CD1c-positive myeloid dendritic cell (primary cell): ENCODE measurements at regions not wholly inside any gene's neighbourhood (a gene's known extent, or its start where the extent isn't known, plus 50 kb on each side); places are given as distances from the start of the nearest gene placed in this dataset.
"Not testable (repeated sequence)": the region's sequence is repeated elsewhere in the genome, so short reads cannot be mapped to it uniquely, and the experiment has no call there.

Experiments used
- DNase-seq: peaks from one replicate; pipeline ENCODE4 v3.0.0-alpha.2; 2016; ENCODE audit errors: extremely low spot score

DNA sequence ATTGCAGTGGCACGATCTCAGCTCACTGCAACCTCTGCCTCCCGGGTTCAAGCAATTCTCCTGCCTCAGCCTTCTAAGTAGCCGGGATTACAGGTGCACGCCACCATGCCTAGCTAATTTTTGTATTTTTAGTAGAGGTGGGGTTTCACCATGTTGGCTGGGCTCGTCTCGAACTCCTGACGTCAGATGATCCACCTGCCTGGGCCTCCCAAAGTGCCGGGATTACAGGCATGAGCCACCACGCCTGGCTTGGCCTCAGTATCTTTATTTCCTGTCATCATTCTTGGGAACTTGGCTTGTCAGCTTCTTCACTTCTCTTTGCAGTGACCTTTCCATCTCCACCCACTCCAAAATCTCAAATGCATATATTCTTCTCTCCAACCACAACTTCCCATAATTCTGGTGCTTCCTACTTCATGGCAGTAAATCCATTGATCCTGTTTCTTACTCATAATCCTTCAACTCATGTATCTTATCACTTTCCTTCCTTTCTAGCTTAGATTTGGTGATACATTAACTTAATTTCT lies 127.5 kb upstream of the SATB1 start:
- peak; percentile 74 for DNase-seq

GRCh38 chr3:18546632-18547031 lies 121.5 kb upstream of the SATB1 start:
- no peak for DNase-seq

GRCh38 chr3:18544146-18544545 lies 119.0 kb upstream of the SATB1 start:
- peak; percentile 24 for DNase-seq

DNA sequence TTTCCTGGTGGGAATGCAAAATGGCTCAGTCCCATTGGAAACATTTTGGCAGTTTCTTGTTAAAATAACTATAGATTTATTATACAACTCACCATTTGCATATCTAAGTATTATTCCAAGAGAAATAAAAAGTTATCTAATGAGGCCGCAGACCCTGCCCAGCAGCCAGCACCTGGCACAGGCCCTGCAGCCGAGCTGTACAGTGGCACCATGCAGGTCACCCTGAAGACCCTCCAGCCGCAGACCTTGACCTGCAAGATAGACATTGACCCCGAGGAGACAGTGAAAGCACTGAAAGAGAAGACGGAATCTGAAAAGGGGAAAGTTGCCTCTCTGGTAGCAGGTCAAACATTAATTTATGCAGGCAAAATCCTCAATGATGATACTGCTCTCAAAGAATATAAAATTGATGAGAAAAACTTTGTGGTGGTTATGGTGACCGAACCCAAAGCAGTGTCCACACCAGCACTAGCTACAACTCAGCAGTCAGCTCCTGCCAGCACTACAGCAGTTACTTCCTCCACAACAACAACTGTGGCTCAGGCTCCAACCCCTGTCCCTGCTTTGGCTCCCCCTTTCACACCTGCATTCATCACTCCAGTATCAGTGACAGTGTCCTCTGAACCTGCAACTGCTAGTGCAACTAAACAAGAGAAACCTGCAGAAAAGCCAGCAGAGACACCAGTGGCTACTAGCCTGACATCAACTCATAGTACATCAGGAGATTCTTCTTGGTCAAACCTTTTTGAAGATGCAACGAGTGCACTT lies 113.5 kb upstream of the SATB1 start:
- no peak for DNase-seq

- no peak for DNase-seq
Measured at GRCh38 chr3:18533039-18533438, 107.9 kb upstream of the SATB1 start.

GRCh38 chr3:18531662-18532061 lies 106.5 kb upstream of the SATB1 start:
- DNase-seq: no peak

DNA sequence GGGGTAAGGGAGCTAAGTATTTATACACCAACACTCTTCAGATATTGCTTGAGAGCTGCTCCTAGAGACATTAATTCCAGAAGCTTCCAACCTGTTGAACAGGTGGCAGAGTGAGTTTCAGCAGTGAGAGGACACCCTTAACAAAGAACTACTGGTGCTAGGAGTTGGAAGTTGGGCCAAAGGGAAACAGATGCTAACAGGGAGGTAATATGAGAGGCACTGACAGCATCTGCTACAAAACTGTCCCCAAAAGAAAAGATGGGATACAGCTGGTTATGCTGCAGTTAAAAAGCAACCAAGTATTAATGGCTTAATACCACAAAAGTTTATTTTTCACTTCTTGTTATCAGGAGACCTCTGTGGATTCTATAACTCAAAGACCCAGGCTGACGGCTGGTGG lies 104.5 kb upstream of the SATB1 start:
- DNase-seq: no peak

- DNase-seq: no peak
Measured at GRCh38 chr3:18527691-18528090, 102.6 kb upstream of the SATB1 start.

DNA sequence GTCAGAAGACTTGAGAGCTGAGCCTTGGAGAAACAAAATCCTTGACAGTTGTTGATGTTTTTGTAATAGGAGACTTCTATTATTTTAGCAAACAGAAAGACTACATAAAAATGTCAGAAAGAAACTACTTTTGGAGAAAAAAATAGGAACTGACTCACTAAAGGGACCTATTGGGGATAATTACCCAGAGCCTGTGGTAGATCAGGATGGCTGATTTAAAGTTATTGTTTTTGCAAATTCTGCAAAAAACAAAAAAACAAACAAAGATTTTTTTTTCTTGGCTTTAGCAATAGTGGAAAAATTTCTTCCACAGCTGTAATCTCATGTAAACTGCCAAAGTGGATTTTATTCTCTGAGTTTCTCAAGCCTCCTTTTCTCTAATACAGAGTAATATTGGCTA lies 101.5 kb upstream of the SATB1 start:
- no peak for DNase-seq

DNA sequence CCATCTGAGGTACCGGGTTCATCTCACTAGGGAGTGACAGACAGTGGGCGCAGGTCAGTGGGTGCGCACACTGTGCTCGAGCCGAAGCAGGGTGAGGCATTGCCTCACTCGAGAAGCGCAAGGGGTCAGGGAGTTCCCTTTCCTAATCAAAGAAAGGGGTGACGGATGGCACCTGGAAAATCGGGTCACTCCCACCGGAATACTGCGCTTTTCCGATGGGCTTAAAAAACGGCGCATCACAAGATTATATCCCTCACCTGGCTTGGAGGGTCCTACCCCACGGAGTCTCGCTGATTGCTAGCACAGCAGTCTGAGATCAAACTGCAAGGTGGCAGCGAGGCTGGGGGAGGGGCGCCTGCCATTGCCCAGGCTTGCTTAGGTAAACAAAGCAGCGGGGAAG lies 91.0 kb upstream of the SATB1 start:
- not testable (repeated sequence) for DNase-seq

DNA sequence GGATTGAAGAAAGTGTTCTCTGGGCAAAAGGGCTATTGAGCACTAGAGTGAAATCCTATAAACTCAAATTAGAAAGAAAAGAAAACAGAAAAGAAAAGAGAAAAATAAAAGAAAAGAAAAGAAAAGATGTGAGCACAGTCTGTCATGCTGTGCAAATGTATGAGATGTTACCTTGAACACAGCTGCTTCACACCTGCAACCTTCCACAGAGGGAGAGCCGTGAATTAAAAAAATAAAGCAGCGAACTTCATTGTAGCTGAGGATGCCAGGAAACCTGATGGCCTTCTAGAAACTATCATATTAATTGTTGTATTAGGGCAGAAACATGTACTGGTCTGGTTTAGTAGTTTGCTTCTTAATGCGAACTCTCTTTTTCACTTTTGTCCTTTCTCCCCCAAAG lies 88.0 kb upstream of the SATB1 start:
- no peak for DNase-seq

DNA sequence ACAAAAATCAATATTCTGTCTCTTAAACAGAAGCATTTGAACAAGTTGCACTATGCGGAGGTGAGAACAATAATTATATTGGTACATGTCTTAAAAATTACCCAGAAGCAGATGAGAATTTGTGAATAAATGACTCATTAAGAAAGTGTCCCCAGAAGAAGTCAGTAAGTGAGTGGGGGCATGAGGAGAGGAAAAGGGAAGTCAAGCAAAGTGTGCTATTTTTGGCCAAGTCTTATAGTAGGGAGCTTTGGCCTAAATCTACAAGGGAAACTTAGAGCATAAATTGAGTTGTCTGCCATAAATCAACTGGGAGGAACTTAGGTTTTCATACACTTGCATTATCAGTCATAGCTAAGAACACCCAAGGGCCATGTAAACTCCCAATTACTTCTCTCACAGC lies 86.9 kb upstream of the SATB1 start:
- peak; percentile 70 for DNase-seq

- DNase-seq: no peak
Measured at GRCh38 chr3:18510947-18511346, 85.8 kb upstream of the SATB1 start.

DNA sequence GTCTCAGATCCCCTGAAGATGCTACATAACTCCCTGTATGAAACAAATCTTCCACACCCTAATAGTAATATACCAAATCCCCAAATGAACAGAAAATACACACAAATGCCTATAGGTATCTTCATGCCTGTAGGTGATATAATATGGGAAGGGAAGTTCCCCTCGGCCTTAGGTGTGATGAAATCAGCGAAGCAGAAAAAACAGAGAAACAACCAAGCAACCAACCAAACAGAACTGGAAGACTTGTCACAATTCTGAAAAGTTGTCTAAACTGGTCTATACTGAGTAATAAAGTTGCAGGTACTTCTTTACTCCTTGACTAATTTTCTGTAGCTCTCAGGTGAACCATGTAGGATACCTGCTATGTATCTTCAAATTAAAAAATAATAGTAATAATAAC lies 82.2 kb upstream of the SATB1 start:
- DNase-seq: no peak

DNA sequence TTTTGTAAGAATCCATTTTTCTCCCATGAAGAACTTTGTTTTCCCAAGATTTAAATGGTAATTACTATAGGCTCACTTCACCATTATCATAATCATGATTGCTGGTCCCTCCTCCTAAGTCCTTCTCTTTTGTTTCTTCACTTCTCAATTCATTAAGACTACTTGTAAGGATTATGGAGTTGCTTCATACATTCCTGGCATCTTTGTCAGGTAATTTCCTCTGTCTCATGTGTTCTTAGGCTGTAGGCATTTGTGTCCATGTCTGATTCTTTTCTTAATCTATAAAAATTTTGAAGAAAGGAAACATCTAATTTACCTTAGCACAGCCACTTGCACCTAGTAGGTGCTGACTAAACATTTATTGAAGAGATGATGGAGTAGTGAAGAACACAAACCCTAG lies 79.9 kb upstream of the SATB1 start:
- DNase-seq: no peak

DNA sequence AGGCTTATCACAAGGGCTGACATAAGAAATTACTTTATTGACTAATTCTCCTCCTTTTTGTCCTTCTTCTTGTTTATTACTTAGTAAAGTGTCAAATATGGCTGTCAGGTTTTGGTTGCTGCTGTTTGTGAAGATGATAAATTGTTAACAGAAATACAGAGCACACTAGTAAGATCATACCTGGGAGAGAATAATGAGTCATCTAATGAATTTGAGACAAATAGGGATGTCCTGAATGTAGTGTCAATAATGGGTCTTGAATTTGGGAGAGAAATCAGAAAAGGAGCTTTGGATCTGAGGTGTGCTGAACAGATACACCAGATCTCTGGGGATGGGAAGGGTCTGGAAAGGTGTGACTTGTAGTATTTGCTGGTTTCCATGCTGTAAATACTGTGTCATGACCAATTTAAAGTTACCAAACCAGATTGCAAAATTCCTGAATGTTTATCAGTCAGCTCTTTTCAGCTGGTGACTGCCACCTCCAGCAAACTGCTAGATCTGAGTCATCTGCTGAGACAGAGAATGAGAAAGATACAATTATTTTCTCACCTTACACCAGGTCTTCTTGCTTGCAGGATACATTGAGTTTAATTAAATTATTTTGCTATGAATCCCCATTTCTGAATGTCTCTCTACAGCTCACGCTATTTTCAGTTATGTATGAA lies 76.7 kb upstream of the SATB1 start:
- no peak for DNase-seq

- no peak for DNase-seq
Measured at GRCh38 chr3:18500322-18500721, 75.2 kb upstream of the SATB1 start.

GRCh38 chr3:18499301-18499700 lies 74.2 kb upstream of the SATB1 start:
- peak; percentile 39 for DNase-seq

DNA sequence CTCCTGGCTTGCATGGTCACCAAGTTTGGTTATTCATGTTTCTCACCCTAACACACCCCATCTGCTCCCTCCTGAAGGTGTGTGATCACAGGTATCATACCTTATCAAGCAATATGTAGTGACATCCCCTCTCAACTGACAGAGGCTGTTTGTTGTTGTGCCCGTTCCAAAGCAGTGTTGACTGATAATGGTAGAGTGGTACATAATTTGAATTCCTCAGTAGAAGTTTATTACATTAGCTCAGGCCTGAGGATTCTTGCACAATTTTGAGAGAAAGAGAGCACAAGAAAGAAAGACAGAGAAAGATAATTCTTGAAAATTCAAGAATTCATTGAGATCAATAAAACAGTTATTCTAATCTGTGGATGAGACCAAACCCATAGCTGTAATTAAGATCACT lies 69.1 kb upstream of the SATB1 start:
- DNase-seq: no peak

- no peak for DNase-seq
Measured at GRCh38 chr3:18489939-18490338, 64.8 kb upstream of the SATB1 start.

DNA sequence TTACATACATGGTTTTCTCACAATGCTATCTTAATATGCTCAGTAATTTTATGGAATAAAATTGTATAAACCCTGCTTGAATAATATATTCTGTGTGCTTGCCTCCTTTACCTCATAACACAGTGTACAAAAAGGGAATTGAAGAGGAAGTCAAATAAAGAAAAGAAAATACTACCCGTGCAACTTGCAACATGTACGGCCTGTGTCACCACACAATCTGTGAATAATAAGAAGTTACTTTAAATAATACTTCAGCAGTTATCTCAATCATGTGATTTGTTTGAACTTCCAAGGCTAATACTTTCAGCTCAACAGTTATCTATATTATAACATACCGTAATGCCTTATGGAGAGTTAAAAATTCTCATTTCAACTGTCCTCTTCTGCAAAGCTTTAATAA lies 58.1 kb upstream of the SATB1 start:
- DNase-seq: no peak

DNA sequence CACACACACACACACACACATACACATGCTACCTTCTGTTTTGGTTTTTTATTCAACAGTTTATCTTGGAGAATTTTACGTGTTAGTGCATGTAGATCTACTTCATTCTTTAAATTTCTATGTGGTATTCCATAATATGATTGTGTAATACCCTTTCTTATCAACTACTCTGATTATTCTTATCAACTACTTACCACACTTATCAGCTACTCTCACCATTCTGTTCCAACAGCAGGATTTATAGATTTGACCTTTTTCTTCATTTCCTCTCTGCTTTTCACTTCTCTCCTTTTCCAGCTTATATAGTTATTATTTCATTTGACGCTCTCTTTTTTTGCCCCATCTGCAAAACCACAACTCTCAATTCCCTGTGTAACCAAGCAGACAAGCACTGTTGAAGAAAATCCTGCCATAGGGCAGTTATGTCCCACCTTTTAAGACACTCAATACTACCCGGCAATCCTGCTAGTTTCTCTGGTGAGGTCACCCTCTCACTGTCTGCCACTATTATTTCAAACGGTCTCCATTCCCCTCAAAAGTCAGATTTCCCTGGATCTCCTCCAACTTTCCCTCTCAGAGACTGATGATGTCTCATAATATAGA lies 56.9 kb upstream of the SATB1 start:
- no peak for DNase-seq

GRCh38 chr3:18477620-18478019 lies 52.5 kb upstream of the SATB1 start:
- no peak for DNase-seq
